GM12878 (cell line): ENCODE measurements at regions not wholly inside any gene's neighbourhood (a gene's known extent, or its start where the extent isn't known, plus 50 kb on each side); places are given as distances from the start of the nearest gene placed in this dataset.

Experiments used
- ATAC-seq: fragments of 200-7000 bp; cut with Tn5 transposase; 3 replicates; pipeline ENCODE4 v1.9.1; 2020; ENCODE audit warnings: mild to moderate bottlenecking, moderate library complexity
- BruUV-seq: library from RNA; stranded (reverse); fragments of 400-500 nt; replicated peaks from 2 replicates; lab custom pipeline; 2021; lab: Mats Ljungman, UMichigan
- CTCF ChIA-PET: fragments of 300-600 bp; sonication (Branson Sonifier 250); formaldehyde crosslinking; extraction: SDS; loops from one replicate; lab custom pipeline; 2021; ENCODE audit warnings: inconsistent platforms; lab: Yijun Ruan, JAX
- POLR2A ChIA-PET: fragments of 350-600 bp; formaldehyde crosslinking; extraction: SDS; loops from one replicate; lab custom pipeline; 2021; ENCODE audit warnings: inconsistent platforms; lab: Charles Lee
- RAD21 ChIA-PET: fragments of 300-600 bp; sonication (Branson Sonifier 250); formaldehyde crosslinking; loops from one replicate; lab custom pipeline; 2023; ENCODE audit warnings: antibody characterized with exemption; ENCODE audit not compliant: unreplicated experiment; lab: Charles Lee
- SMC1A ChIA-PET: fragments of 300-600 bp; sonication (Branson Sonifier 250); formaldehyde crosslinking; loops from one replicate; lab custom pipeline; 2023; ENCODE audit not compliant: unreplicated experiment, uncharacterized antibody; lab: Charles Lee
- DNase-seq: peaks from one replicate; pipeline ENCODE4 v3.0.0-alpha.2; 2011; ENCODE audit warnings: low read depth, low spot score
- FAIRE-seq: peaks from 3 replicates; lab custom pipeline; 2011; peaks lifted over from hg19 to GRCh38; lab: Jason Lieb, UNC
- H2AFZ ChIP-seq: 2 replicates; pipeline ENCODE4 v1.6.0; 2011; ENCODE audit warnings: low read depth, low read length, control low read depth; ENCODE audit not compliant: control insufficient read depth
- H3K27ac ChIP-seq: 2 replicates; pipeline ENCODE4 v1.5.1; 2011; ENCODE audit warnings: control low read depth; ENCODE audit not compliant: control insufficient read depth, insufficient read depth
- H3K27me3 ChIP-seq, 2 experiments: replicated peaks in 1 of 2; 2 replicates each; pipeline versions ENCODE4 v1.6.0 to v1.6.1; 2011; ENCODE audit warnings: low read length in 1 of 2; ENCODE audit not compliant: control insufficient read depth in 2 of 2, insufficient read depth in 2 of 2
- H3K36me3 ChIP-seq, 2 experiments: 2 replicates each; pipeline ENCODE4 v1.5.1; 2011; ENCODE audit warnings: low read length in 1 of 2; ENCODE audit not compliant: control insufficient read depth in 2 of 2, insufficient read depth in 2 of 2
- H3K4me1 ChIP-seq: 2 replicates; pipeline ENCODE4 v1.6.1; 2011; ENCODE audit warnings: mild to moderate bottlenecking, low read length, moderate library complexity, mixed read lengths; ENCODE audit not compliant: control insufficient read depth, insufficient read depth
- H3K4me2 ChIP-seq: 2 replicates; pipeline ENCODE4 v1.6.0; 2011; ENCODE audit warnings: control low read depth; ENCODE audit not compliant: control insufficient read depth, insufficient read depth
- H3K4me3 ChIP-seq: fragments of 200-600 bp; sonication (generic); 2 replicates; pipeline ENCODE4 v1.5.1; 2016
- H3K79me2 ChIP-seq: 2 replicates; pipeline ENCODE4 v1.6.0; 2011; ENCODE audit warnings: low read length; ENCODE audit not compliant: control insufficient read depth, insufficient read depth
- H3K9ac ChIP-seq: 2 replicates; pipeline ENCODE4 v1.8.0; 2011; ENCODE audit warnings: low read length, control low read depth, mixed read lengths; ENCODE audit not compliant: control insufficient read depth, insufficient read depth
- H3K9me3 ChIP-seq: replicated peaks from 3 replicates; pipeline ENCODE4 v1.5.1; 2011; ENCODE audit warnings: mild to moderate bottlenecking, low read length; ENCODE audit not compliant: control insufficient read depth, insufficient read depth
- H4K20me1 ChIP-seq: 2 replicates; pipeline ENCODE4 v1.6.0; 2011; ENCODE audit not compliant: control insufficient read depth, insufficient read depth
- CUX1 ChIP-seq: IDR thresholded peaks from 2 replicates; pipeline ENCODE4 v1.6.1; 2012; ENCODE audit warnings: improper control_type of control experiment, low read depth, low read length; ENCODE audit not compliant: insufficient replicate concordance
- EED ChIP-seq: sonication (generic); IDR thresholded peaks from 2 replicates; pipeline ENCODE4 v1.6.1; 2016; ENCODE audit warnings: antibody characterized with exemption, low read depth
- FOXK2 ChIP-seq: fragments of 450-650 bp; IDR thresholded peaks from 2 replicates; pipeline ENCODE4 v1.6.1; 2017; ENCODE audit warnings: mild to moderate bottlenecking, moderate library complexity
- GABPA ChIP-seq: IDR thresholded peaks from 2 replicates; pipeline ENCODE4 v1.6.1; 2014; ENCODE audit warnings: antibody characterized with exemption, low read depth, mild to moderate bottlenecking, inconsistent platforms
- RB1 ChIP-seq: fragments of 450-650 bp; formaldehyde crosslinking; IDR thresholded peaks from 2 replicates; pipeline ENCODE4 v1.6.1; 2017; ENCODE audit warnings: mild to moderate bottlenecking, borderline replicate concordance
- SP1 ChIP-seq: IDR thresholded peaks from one replicate; pipeline ENCODE4 v1.6.1; 2011; ENCODE audit warnings: low read depth, low read length
- SUZ12 ChIP-seq: fragments of 200-600 bp; sonication (generic); IDR thresholded peaks from one replicate; pipeline ENCODE4 v1.6.1; 2018; ENCODE audit warnings: antibody characterized with exemption, mild to moderate bottlenecking; ENCODE audit not compliant: unreplicated experiment
- WRNIP1 ChIP-seq: IDR thresholded peaks from 2 replicates; pipeline ENCODE4 v1.6.1; 2011; ENCODE audit warnings: low read depth, low read length, improper control_type of control experiment, borderline replicate concordance
- WGBS: methylation state at CpG from one replicate; pipeline ENCODE4 v1.1.6; 2016; ENCODE audit warnings: low lambda C conversion rate; ENCODE audit not compliant: insufficient replicate concordance, insufficient coverage; ENCODE audit errors: missing lambda C conversion rate; 5-methylcytosine and 5-hydroxymethylcytosine counted together
- in situ Hi-C: fragments of 300-500 bp; cut with MboI; formaldehyde crosslinking; loops from 9 replicates; pipeline ENCODE4 v1.14.3; 2018; ENCODE audit warnings: mixed read lengths
- intact Hi-C: fragments of 100-400 bp; cut with micrococcal nuclease; formaldehyde crosslinking; loops from one replicate; pipeline ENCODE4 v1.14.2; 2022; ENCODE audit not compliant: unreplicated experiment
- TF ChIP-seq, protein P1 (sequence below): IDR thresholded peaks from 2 replicates; pipeline ENCODE4 v1.6.1; 2012; ENCODE audit warnings: low read length, inconsistent platforms
- TF ChIP-seq, protein P2 (sequence below): fragments of 450-650 bp; IDR thresholded peaks from 2 replicates; pipeline ENCODE4 v1.6.1; 2018; ENCODE audit warnings: borderline replicate concordance, mild to moderate bottlenecking; ENCODE audit not compliant: partially characterized antibody

GRCh38 chr20:24334830-24335229 lies 134.6 kb upstream of the SYNDIG1 start:
- Histone ChIP-seq H3K9ac (no peak overlapping the region), H3K27me3 (no peaks in the 10 kb centered on the region), H3K79me2 (no peaks in the 10 kb centered on the region), H4K20me1 (no peaks in the 10 kb centered on the region), H3K36me3 (no peaks in the 10 kb centered on the region), H3K27ac (no peak overlapping the region), H3K9me3 (no peaks in the 10 kb centered on the region), H3K4me3 (no peak overlapping the region), H2AFZ (no peak overlapping the region), H3K4me2 (no peak overlapping the region), H3K4me1 (no peaks in the 10 kb centered on the region)
- BruUV-seq = no TSS peak
- no peak for ATAC-seq
- 29% methylated on average over 2 of the region's 2 CpGs for WGBS
- in situ Hi-C loops (no loop called here), intact Hi-C loops (no loop called here)
- CTCF ChIA-PET = no interaction called here
- TF ChIP-seq FOXK2 = 0 out of 2 replicates have a peak, but pooled peaks have one; percentile 20
- TF ChIP-seq, protein P1, sequence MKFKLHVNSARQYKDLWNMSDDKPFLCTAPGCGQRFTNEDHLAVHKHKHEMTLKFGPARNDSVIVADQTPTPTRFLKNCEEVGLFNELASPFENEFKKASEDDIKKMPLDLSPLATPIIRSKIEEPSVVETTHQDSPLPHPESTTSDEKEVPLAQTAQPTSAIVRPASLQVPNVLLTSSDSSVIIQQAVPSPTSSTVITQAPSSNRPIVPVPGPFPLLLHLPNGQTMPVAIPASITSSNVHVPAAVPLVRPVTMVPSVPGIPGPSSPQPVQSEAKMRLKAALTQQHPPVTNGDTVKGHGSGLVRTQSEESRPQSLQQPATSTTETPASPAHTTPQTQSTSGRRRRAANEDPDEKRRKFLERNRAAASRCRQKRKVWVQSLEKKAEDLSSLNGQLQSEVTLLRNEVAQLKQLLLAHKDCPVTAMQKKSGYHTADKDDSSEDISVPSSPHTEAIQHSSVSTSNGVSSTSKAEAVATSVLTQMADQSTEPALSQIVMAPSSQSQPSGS = no peak
- TF ChIP-seq, protein P2, sequence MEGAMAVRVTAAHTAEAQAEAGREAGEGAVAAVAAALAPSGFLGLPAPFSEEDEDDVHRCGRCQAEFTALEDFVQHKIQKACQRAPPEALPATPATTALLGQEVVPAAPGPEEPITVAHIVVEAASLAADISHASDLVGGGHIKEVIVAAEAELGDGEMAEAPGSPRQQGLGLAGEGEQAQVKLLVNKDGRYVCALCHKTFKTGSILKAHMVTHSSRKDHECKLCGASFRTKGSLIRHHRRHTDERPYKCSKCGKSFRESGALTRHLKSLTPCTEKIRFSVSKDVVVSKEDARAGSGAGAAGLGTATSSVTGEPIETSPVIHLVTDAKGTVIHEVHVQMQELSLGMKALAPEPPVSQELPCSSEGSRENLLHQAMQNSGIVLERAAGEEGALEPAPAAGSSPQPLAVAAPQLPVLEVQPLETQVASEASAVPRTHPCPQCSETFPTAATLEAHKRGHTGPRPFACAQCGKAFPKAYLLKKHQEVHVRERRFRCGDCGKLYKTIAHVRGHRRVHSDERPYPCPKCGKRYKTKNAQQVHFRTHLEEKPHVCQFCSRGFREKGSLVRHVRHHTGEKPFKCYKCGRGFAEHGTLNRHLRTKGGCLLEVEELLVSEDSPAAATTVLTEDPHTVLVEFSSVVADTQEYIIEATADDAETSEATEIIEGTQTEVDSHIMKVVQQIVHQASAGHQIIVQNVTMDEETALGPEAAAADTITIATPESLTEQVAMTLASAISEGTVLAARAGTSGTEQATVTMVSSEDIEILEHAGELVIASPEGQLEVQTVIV = peak; percentile 24
- FAIRE-seq = peak; percentile 66
- SMC1A ChIA-PET = no interaction called here
- RAD21 ChIA-PET = no interaction called here
- POLR2A ChIA-PET = no interaction called here
- DNase-seq = no peak

GRCh38 chr20:24332956-24333355 lies 136.5 kb upstream of the SYNDIG1 start:
- no peak overlapping the region for H3K4me2 ChIP-seq
- no peaks in the 10 kb centered on the region for H3K9me3 ChIP-seq
- no peaks in the 10 kb centered on the region for H4K20me1 ChIP-seq
- no peak overlapping the region for H2AFZ ChIP-seq
- CTCF ChIA-PET = no interaction called here
- no peak for FAIRE-seq
- RAD21 ChIA-PET = no interaction called here
- POLR2A ChIA-PET = no interaction called here
- H3K9ac ChIP-seq = no peak overlapping the region
- in situ Hi-C loops (no loop called here), intact Hi-C loops (no loop called here)
- no TSS peak for BruUV-seq
- ATAC-seq = no peak
- no peaks in the 10 kb centered on the region for H3K79me2 ChIP-seq
- no peaks in the 10 kb centered on the region for H3K27me3 ChIP-seq
- no peak for DNase-seq
- SMC1A ChIA-PET = no interaction called here
- H3K4me3 ChIP-seq = no peak overlapping the region
- H3K4me1 ChIP-seq = no peaks in the 10 kb centered on the region
- H3K36me3 ChIP-seq = no peaks in the 10 kb centered on the region
- H3K27ac ChIP-seq = no peak overlapping the region
- TF ChIP-seq SP1 (no peak), WRNIP1 (no peak), RB1 (no peak), EED (no peak), GABPA (no peak), SUZ12 (no peak), CUX1 (no peak)
